ENCODE measurements at regions not wholly inside any gene's neighbourhood (a gene's known extent, or its start where the extent isn't known, plus 50 kb on each side); places are given as distances from the start of the nearest gene placed in this dataset.

- TF ChIP-seq CTCF (IDR thresholded peaks at IDR 0.05; ENCODE audit: borderline replicate concordance, extremely low read depth, low read length, poor library complexity, severe bottlenecking) (no peak), EZH2 (IDR thresholded peaks at IDR 0.05; ENCODE audit: borderline replicate concordance, low read depth, low read length, severe bottlenecking) (no peak)
Measured at GRCh38 chr14:82298811-82299210, 765.2 kb upstream of the SEL1L start.

Measured in DND-41 (cell line).